CD4-positive, alpha-beta T cell treated with Interleukin-10 for 1 hour (primary cell): ENCODE measurements at regions not wholly inside any gene's neighbourhood (a gene's known extent, or its start where the extent isn't known, plus 50 kb on each side); places are given as distances from the start of the nearest gene placed in this dataset.
"Not testable (repeated sequence)": the region's sequence is repeated elsewhere in the genome, so short reads cannot be mapped to it uniquely, and the experiment has no call there.

Experiments used
- DNase-seq: peaks from one replicate; pipeline ENCODE4 v3.0.0-alpha.2; 2020

- DNase-seq = no peak
These were observed 256.3 kb upstream of the MAGI2 start for GRCh38 chr7:79709574-79710409.

DNA sequence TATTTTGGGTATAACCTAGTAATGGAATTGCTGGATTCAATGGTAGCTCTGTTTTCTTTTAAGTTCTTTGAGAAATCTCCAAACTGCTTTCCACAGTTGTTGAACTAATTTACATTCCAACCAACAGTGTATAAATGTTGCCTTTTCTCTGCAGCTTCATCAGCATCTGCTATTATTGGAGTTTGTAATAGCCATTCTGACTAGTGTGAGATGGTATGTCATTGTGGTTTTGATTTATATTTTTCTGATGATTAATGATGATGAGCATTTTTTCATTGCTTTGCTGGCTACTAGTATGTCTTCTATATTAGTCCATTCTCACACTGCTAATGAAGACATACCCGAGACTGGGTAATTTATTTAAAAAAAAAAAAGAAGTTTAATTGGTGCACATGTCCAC lies 248.6 kb upstream of the MAGI2 start:
- no peak for DNase-seq

- DNase-seq = no peak
These were observed 238.5 kb upstream of the MAGI2 start for GRCh38 chr7:79692015-79692414.

GRCh38 chr7:79691074-79691473 lies 237.6 kb upstream of the MAGI2 start:
- no peak for DNase-seq

DNA sequence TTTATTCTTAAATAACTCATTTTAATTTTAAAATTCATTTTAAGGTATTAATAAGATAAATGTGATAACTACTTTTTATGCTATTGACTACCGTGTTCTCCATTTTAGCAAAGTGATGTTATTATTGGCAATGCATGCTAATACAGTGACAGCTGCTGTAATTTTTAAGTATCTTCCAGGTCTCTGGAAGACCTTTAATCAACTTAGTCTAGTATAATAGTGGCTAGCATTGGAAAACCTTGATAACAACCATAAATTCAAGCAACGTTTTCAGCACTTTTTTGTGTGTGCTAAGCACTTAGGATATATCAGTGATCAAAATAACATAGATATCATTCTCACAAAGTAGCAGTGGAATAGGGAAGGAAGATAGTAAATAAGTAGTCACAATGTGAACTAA lies 230.9 kb upstream of the MAGI2 start:
- no peak for DNase-seq

DNA sequence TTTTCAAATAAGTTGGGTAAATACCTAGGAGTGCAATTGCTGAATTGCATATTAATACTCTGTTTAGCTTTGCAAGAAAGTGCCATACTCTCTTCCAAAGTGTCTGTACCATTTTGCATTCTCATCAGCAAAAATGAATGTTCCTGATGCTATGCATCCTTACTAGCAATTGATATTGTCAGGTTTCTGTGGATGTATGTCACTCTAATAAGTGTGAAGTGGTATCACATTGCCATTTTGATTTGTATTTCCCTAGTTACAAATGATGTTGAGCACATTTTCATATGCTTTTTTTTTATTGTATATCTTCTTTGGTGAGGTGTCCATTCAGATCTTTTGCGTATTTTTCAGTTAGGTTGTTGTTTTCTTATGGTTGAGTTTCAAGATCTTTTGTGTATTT lies 230.4 kb upstream of the MAGI2 start:
- no peak for DNase-seq

DNA sequence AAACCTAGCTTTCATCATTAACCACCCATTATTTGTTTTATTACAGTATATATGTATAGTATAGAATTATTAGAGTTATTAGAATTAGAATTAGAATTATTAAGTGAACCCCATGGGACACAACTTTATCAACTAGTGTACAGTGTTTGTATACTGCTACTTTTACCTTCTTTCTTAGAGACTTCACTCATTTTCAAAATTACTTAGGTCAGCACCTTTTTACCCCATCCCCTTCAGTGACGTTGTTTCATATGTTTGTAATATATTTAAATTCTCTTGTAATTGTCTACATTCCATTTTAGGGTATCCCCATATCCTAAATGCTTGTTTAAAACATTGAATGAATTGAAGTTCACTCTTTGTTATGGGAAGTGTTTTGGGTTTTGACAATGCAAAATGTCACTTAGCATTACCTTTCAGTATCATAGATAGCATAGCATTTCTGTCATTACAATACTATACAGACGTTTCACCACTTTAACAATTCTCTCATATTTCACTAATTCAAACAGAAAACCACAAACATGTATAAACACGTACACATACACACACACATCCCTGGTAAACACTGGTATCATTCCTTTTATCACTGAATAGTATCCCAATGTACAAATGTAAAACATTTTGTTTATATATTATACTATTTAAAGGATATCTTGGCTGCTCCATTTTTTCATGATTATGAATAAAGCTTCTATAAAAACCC lies 229.9 kb upstream of the MAGI2 start:
- no peak for DNase-seq

GRCh38 chr7:79681454-79681853 lies 228.0 kb upstream of the MAGI2 start:
- DNase-seq = no peak

DNA sequence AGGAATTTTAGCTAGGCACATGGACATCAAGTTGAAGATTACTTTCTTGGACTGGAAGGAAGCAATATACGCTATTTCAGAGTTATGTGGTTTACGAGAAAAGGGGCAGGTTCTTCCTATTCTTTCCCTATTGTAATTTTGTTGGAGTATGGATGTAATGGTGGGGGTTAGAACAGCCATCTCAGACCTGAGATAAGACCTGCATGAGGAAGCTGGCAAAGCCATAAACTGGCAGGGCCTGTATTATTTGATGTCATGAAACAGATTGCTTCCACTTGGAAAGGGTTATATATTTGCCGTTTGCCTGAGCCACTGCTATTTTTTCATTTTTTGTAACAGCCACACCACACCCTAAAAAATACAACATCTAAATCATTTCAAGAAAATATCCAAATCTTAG lies 220.5 kb upstream of the MAGI2 start:
- DNase-seq = no peak

- DNase-seq = no peak
These were observed 220.0 kb upstream of the MAGI2 start for GRCh38 chr7:79673421-79673820.

GRCh38 chr7:79668292-79668691 lies 214.8 kb upstream of the MAGI2 start:
- no peak for DNase-seq

DNA sequence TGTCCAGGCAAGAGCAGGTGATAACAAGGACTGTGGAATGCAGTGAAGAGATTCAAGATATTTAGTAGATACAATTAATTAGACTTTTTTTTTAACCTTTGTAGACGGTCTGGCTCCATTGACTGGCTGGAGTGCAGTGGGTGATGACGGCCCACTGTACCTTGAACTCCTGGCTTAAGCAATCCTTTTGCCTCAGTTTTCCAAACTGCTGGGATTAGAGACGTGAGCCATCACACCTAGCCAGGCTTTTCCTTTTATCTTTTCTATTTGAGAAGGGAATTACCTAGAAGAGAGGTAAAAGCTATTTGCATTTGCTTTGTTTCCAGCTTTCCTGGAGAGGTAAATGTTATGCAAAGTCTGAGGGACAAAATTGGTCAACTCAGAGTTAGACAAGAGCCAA lies 213.0 kb upstream of the MAGI2 start:
- no peak for DNase-seq

DNA sequence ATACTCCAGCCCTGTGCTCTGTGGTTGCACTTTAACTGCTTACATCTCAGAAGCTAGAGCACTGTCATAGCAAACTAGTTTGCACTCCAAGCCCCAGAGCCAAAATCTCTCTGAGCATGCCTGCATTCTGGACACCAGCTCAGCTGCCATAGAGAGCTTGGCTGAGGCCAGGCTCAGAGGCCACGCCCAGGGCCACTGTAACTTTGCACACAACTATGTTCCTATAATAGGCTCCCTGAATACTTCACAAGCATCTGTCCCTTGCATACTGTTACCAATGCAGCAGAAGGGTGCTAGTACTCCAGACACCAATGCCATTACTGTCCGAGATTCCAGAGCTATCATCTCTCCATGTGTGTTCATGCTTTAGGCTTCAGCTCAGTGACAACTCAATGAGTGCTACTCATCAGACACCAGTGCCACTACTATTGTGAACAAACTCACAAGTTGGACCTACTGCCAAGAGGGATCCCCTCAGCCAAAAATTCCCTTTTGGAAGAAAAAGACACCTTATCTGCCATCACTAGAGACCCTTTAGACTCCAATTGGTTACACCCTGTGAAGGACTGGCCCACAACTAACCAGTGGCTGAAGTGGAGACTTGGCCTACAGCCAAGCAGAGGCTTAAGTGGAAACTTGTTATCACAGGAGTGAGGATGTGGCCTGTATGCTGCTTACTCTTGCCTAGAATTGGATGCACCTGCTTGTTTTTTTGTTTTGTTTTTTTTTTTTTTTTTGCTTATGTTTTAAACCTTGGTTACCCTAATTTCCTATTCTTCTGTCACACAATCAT lies 211.6 kb upstream of the MAGI2 start:
- no peak for DNase-seq

DNA sequence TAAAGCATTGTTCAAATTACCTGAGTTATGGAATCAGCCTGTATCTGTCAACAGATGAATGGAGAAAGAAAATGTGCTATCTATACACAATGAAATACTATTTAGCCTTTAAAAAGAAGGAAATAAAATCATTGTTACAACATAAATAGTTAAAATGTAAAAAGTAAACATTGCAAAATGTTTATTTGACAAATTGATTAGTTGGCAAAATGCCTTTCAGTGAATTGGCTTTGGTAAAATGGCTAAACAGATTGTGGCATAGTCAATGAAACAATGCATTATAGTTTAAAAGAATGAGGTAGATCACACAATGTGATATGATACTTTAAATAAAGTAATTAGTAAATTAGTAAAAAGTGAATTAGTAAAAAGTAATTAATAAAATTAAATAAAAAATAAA lies 204.8 kb upstream of the MAGI2 start:
- DNase-seq = no peak

GRCh38 chr7:79653136-79653631 lies 199.7 kb upstream of the MAGI2 start:
- no peak for DNase-seq

- DNase-seq = no peak
These were observed 199.2 kb upstream of the MAGI2 start for GRCh38 chr7:79652619-79653018.

GRCh38 chr7:79647711-79648110 lies 194.2 kb upstream of the MAGI2 start:
- no peak for DNase-seq

DNA sequence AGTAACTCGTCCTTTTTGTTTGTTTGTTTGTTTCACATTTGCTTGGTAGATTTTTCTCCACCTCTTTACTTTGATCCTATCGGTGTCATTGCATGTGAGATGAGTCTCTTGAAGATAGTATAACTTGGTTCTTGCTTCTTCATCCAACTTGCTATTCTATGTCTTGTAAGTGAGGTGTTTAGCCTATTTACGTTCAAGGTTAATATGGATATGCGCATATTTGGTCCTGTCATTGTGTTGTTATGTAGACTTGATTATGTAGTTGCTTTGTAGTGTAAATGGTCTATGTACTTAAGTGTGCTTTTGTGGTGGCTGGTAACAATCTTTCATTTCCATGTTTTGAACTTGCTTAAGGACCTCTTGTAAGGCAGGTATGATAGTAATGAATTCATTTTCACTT lies 192.8 kb upstream of the MAGI2 start:
- no peak for DNase-seq

DNA sequence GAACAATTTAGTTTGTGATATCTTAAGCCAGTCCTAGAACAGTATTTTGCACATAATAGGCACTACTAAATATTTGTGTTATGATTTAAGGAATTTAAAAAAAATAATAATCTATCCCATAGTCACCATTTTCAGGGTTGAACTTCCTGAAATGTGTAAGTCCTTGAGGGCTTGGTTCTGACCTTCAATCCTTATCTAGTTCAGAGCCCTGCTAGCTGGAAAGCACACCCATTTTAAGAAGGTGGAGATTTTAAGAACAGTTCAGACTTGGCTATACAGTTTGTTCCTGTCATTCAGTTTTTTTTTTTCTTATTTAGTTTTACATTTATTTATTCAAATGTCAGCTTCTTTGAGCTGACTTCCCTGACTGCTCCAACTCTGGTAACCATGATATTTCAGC lies 183.4 kb upstream of the MAGI2 start:
- DNase-seq = no peak

DNA sequence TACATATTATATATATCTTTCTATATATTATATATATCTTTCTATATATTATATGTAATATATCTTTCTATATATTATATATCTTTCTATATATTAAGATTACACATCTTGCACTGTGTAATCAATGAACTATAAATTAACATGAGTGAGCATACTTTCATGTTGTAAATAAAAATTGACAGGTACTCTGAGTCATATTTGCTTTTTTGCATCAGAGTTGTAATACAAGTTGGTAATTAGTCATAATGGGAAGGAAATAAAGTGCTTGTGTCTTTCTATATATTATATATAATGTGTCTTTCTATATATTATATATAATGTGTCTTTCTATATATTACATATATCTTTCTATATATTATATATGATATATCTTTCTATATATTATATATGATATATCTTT lies 172.5 kb upstream of the MAGI2 start:
- DNase-seq = not testable (repeated sequence)

- DNase-seq = no peak
These were observed 170.9 kb upstream of the MAGI2 start for GRCh38 chr7:79624336-79624735.

DNA sequence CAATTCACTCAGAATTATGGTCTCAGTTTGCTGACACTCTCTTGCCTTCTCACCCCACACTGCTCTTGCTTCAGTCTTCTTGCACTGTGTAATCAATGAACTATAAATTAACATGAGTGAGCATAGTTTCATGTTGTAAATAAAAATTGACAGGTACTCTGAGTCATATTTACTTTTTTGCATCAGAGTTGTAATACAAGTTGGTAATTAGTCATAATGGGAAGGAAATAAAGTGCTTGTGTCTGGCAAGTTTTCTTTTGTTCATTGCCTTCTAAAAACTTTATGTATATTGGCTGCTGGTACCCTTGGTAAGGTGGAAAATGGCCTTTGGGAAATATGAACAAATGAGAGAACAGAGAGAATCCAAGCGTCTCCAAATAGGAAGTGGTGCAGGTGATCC lies 169.3 kb upstream of the MAGI2 start:
- DNase-seq = no peak

DNA sequence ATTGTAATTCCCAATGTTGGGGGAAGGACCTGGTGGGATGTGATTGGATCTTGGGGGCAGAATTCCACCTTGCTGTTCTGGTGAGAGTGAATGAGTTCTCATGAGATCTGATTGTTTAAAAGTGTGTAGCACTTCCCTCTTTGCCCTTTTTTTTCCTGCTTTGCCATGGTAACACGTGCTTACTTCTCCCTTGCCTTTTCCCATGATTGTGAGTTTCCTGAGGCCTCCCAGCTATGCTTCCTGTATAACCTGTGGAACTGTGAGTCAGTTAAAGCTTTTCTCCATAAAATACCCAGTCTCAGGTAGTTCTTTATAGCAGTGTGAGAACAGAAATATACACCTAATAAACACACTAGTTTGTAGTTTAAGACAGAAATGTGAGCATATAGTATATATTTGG lies 166.8 kb upstream of the MAGI2 start:
- DNase-seq = no peak

DNA sequence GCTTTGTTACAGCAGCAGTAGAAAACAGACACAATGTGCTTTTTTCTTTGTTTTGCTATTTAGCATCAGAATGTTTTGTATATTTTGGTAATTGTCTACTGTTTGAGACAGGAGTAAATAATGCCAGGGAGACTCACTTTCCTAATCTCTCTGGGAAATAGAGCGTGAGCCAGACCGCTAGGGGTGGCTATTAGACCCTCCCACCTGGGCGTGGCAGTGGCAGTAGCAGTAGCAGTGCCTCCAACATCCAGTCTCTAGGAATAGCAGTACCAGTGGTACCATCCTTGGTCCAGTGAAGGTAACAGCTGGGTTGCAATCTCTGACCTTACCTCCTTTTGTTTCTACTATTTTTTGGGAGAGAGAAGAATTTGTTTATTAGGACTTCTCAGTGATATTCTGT lies 165.7 kb upstream of the MAGI2 start:
- no peak for DNase-seq
